IMR-90 (cell line): ENCODE measurements at regions not wholly inside any gene's neighbourhood (a gene's known extent, or its start where the extent isn't known, plus 50 kb on each side); places are given as distances from the start of the nearest gene placed in this dataset.

Experiments used
- ATAC-seq: fragments of 200-7000 bp; cut with Tn5 transposase; 2 replicates; pipeline ENCODE4 v1.9.1; 2020; ENCODE audit warnings: low read depth, mild to moderate bottlenecking, moderate library complexity
- BruUV-seq: library from RNA; stranded (reverse); fragments of 400-500 nt; replicated peaks from 2 replicates; lab custom pipeline; 2021; lab: Mats Ljungman, UMichigan
- CTCF ChIA-PET: fragments of 300-600 bp; formaldehyde crosslinking; extraction: SDS; loops from one replicate; lab custom pipeline; 2021; ENCODE audit warnings: antibody characterized with exemption; lab: Yijun Ruan, JAX
- POLR2A ChIA-PET: fragments of 300-600 bp; sonication (Branson Sonifier 250); formaldehyde crosslinking; loops from one replicate; lab custom pipeline; 2022; ENCODE audit warnings: antibody characterized with exemption; ENCODE audit not compliant: unreplicated experiment; lab: Charles Lee
- DNase-seq: peaks from one replicate; pipeline ENCODE4 v3.0.0; 2013
- H2AFZ ChIP-seq: replicated peaks from 2 replicates; pipeline ENCODE3; 2013; ENCODE audit warnings: low read length, mild to moderate bottlenecking; ENCODE audit not compliant: poor library complexity
- H2AK5ac ChIP-seq: 2 replicates; pipeline ENCODE4 v1.6.1; 2013; ENCODE audit warnings: low read depth, low read length, inconsistent platforms
- H2AK9ac ChIP-seq: replicated peaks from 2 replicates; pipeline ENCODE3; 2013; ENCODE audit warnings: mild to moderate bottlenecking, low read depth, low read length, moderate library complexity; ENCODE audit not compliant: poor library complexity
- H2BK120ac ChIP-seq: 2 replicates; pipeline ENCODE4 v1.6.1; 2013; ENCODE audit warnings: low read depth, low read length, inconsistent platforms
- H2BK15ac ChIP-seq: 3 replicates; pipeline ENCODE4 v1.6.1; 2013; ENCODE audit warnings: low read depth, low read length, inconsistent platforms
- H2BK20ac ChIP-seq: 2 replicates; pipeline ENCODE4 v1.6.1; 2013; ENCODE audit warnings: low read depth, mild to moderate bottlenecking, inconsistent platforms, low read length, moderate library complexity
- H2BK5ac ChIP-seq: 2 replicates; pipeline ENCODE4 v1.6.1; 2013; ENCODE audit warnings: mild to moderate bottlenecking, low read depth, low read length, inconsistent platforms; ENCODE audit not compliant: poor library complexity, severe bottlenecking
- H3K14ac ChIP-seq: replicated peaks from 2 replicates; pipeline ENCODE4 v1.6.1; 2013; ENCODE audit warnings: low read depth, low read length, inconsistent platforms
- H3K18ac ChIP-seq: 2 replicates; pipeline ENCODE4 v1.6.1; 2013; ENCODE audit warnings: low read depth, low read length, control low read depth
- H3K23ac ChIP-seq: 2 replicates; pipeline ENCODE4 v1.6.1; 2013; ENCODE audit warnings: low read depth, low read length, inconsistent platforms
- H3K27ac ChIP-seq: 2 replicates; pipeline ENCODE4 v1.5.1; 2013; ENCODE audit warnings: mild to moderate bottlenecking, control low read depth, low read length; ENCODE audit not compliant: insufficient read depth
- H3K27me3 ChIP-seq: 2 replicates; pipeline ENCODE4 v1.6.1; 2013; ENCODE audit warnings: low read length; ENCODE audit not compliant: control insufficient read depth, insufficient read depth
- H3K36me3 ChIP-seq: 2 replicates; pipeline ENCODE4 v1.6.1; 2013; ENCODE audit warnings: low read length, mixed read lengths; ENCODE audit not compliant: control insufficient read depth, insufficient read depth
- H3K4ac ChIP-seq: 2 replicates; pipeline ENCODE4 v1.6.1; 2013; ENCODE audit warnings: low read depth, low read length, inconsistent platforms
- H3K4me1 ChIP-seq: 2 replicates; pipeline ENCODE4 v1.6.1; 2013; ENCODE audit warnings: low read length, mixed read lengths; ENCODE audit not compliant: control insufficient read depth, insufficient read depth
- H3K4me2 ChIP-seq: 2 replicates; pipeline ENCODE4 v1.6.1; 2013; ENCODE audit warnings: low read depth, mild to moderate bottlenecking, control low read depth, low read length, moderate library complexity
- H3K4me3 ChIP-seq: 2 replicates; pipeline ENCODE4 v1.5.1; 2013; ENCODE audit warnings: low read depth, mild to moderate bottlenecking, control low read depth, low read length, moderate library complexity; ENCODE audit not compliant: insufficient read depth
- H3K56ac ChIP-seq: 2 replicates; pipeline ENCODE4 v1.6.1; 2013; ENCODE audit warnings: low read length, inconsistent platforms; ENCODE audit not compliant: insufficient read depth; ENCODE audit errors: extremely low read depth
- H3K79me1 ChIP-seq, 2 experiments: 2 replicates each; pipeline ENCODE4 v1.6.1; 2013; ENCODE audit warnings: low read length in 2 of 2, inconsistent platforms in 1 of 2, low read depth in 1 of 2
- H3K9ac ChIP-seq: 2 replicates; pipeline ENCODE4 v1.6.1; 2013; ENCODE audit warnings: low read depth, low read length, control low read depth
- H3K9me1 ChIP-seq: 2 replicates; pipeline ENCODE4 v1.6.1; 2013; ENCODE audit warnings: low read length, inconsistent platforms; ENCODE audit not compliant: insufficient read depth
- H3K9me3 ChIP-seq: 2 replicates; pipeline ENCODE4 v1.6.1; 2013; ENCODE audit warnings: low read length; ENCODE audit not compliant: control insufficient read depth, insufficient read depth
- H4K20me1 ChIP-seq: 2 replicates; pipeline ENCODE4 v1.6.1; 2013; ENCODE audit warnings: low read length, inconsistent platforms; ENCODE audit not compliant: insufficient read depth
- H4K5ac ChIP-seq: 2 replicates; pipeline ENCODE4 v1.6.1; 2013; ENCODE audit warnings: mild to moderate bottlenecking, low read depth, low read length, control low read depth
- H4K8ac ChIP-seq, 2 experiments: 2 replicates each; pipeline ENCODE4 v1.6.1; 2013; ENCODE audit warnings: low read depth in 2 of 2, low read length in 2 of 2, control low read depth in 1 of 2, inconsistent platforms in 1 of 2
- H4K91ac ChIP-seq: 2 replicates; pipeline ENCODE4 v1.6.1; 2013; ENCODE audit warnings: low read depth, low read length, inconsistent platforms; ENCODE audit not compliant: insufficient read depth
- BHLHE40 ChIP-seq: fragments of 150-350 bp; IDR thresholded peaks from 2 replicates; pipeline ENCODE4 v1.6.1; 2016; ENCODE audit warnings: mild to moderate bottlenecking, low read depth, low read length
- CEBPB ChIP-seq: IDR thresholded peaks from 2 replicates; pipeline ENCODE4 v1.6.1; 2012; ENCODE audit warnings: low read depth, low read length, improper control_type of control experiment
- CHD1 ChIP-seq: IDR thresholded peaks from 2 replicates; pipeline ENCODE4 v1.6.1; 2012; ENCODE audit warnings: low read depth, low read length, improper control_type of control experiment
- ELK1 ChIP-seq: fragments of 150-350 bp; IDR thresholded peaks from 2 replicates; pipeline ENCODE4 v1.6.1; 2016; ENCODE audit warnings: low read depth, mild to moderate bottlenecking, low read length, moderate library complexity, borderline replicate concordance
- MAFK ChIP-seq: IDR thresholded peaks from 2 replicates; pipeline ENCODE4 v1.6.1; 2012; ENCODE audit warnings: low read depth, low read length, improper control_type of control experiment
- MAZ ChIP-seq: IDR thresholded peaks from 2 replicates; pipeline ENCODE4 v1.6.1; 2012; ENCODE audit warnings: low read depth, mild to moderate bottlenecking, low read length, improper control_type of control experiment, moderate library complexity, borderline replicate concordance
- MXI1 ChIP-seq: IDR thresholded peaks from 2 replicates; pipeline ENCODE4 v1.6.1; 2012; ENCODE audit warnings: low read depth, mild to moderate bottlenecking, low read length, moderate library complexity, borderline replicate concordance
- NFE2L2 ChIP-seq: fragments of 150-350 bp; IDR thresholded peaks from 2 replicates; pipeline ENCODE4 v1.6.1; 2016; ENCODE audit warnings: low read depth, mild to moderate bottlenecking, low read length
- POLR2A ChIP-seq: IDR thresholded peaks from 2 replicates; pipeline ENCODE4 v1.6.1; 2012; ENCODE audit warnings: mild to moderate bottlenecking, low read depth, low read length
- RAD21 ChIP-seq: IDR thresholded peaks from 2 replicates; pipeline ENCODE4 v1.6.1; 2012; ENCODE audit warnings: low read length, improper control_type of control experiment
- RCOR1 ChIP-seq: IDR thresholded peaks from 2 replicates; pipeline ENCODE4 v1.6.1; 2012; ENCODE audit warnings: mild to moderate bottlenecking, low read length, improper control_type of control experiment; ENCODE audit not compliant: insufficient replicate concordance
- RFX5 ChIP-seq: IDR thresholded peaks from 2 replicates; pipeline ENCODE4 v1.8.0; 2012; ENCODE audit warnings: low read depth, mild to moderate bottlenecking, low read length, moderate library complexity
- USF2 ChIP-seq: fragments of 150-350 bp; IDR thresholded peaks from 2 replicates; pipeline ENCODE4 v1.6.1; 2017; ENCODE audit warnings: mild to moderate bottlenecking, antibody characterized with exemption, low read length, low read depth
- WGBS, 2 experiments: methylation state at CpG; one replicate each; pipeline versions ENCODE4 v1.1.5 to v1.1.7; 2013; ENCODE audit warnings: missing lambda C conversion rate in 2 of 2; ENCODE audit not compliant: insufficient read length in 1 of 2; ENCODE audit errors: extremely low coverage in 2 of 2; 5-methylcytosine and 5-hydroxymethylcytosine counted together
- dilution Hi-C: fragments of 300-500 bp; cut with HindIII; formaldehyde crosslinking; loops from one replicate; pipeline ENCODE4 v1.14.3; 2018; ENCODE audit warnings: low sequenced_read_pairs; ENCODE audit not compliant: unreplicated experiment
- in situ Hi-C: fragments of 300-500 bp; cut with MboI; formaldehyde crosslinking; loops from 3 replicates; pipeline ENCODE4 v1.14.3; 2019; ENCODE audit warnings: low sequenced_read_pairs, inconsistent platforms, mixed read lengths
- intact Hi-C: fragments of 100-400 bp; cut with micrococcal nuclease; formaldehyde crosslinking; loops from 2 replicates; pipeline ENCODE4 v1.10.0; 2022

- Histone ChIP-seq H4K20me1 (no peaks in the 10 kb centered on the region), H2BK15ac (no peak overlapping the region), H2AK5ac (no peak overlapping the region), H4K8ac (no peak overlapping the region), H4K5ac (no peak overlapping the region), H3K27ac (no peak overlapping the region), H3K14ac (no peak overlapping the region), H2AK9ac (no peak overlapping the region), H2BK5ac (no peak overlapping the region), H4K91ac (no peak overlapping the region), H3K27me3 (no peaks in the 10 kb centered on the region), H3K4me1 (no peaks in the 10 kb centered on the region), H3K9ac (no peak overlapping the region), H3K56ac (no peak overlapping the region), H3K79me1 (no peaks in the 10 kb centered on the region), H3K23ac (no peak overlapping the region), H3K36me3 (no peaks in the 10 kb centered on the region), H2BK120ac (no peak overlapping the region), H3K4ac (no peak overlapping the region), H3K18ac (no peak overlapping the region), H3K9me3 (peaks cover 24% of the 10 kb centered on the region), H3K4me3 (no peak overlapping the region), H2BK20ac (no peak overlapping the region), H3K4me2 (no peak overlapping the region), H2AFZ (no peak overlapping the region), H3K9me1 (no peaks in the 10 kb centered on the region)
- no TSS peak for BruUV-seq
- ATAC-seq (no peak), DNase-seq (no peak)
- in situ Hi-C loops = loop anchor here (25.0 kb wide), 1 partner anchor 1028 kb away; no protein-coding TSS in a partner anchor
- TF ChIP-seq MAZ (no peak), RFX5 (no peak), RCOR1 (no peak), MXI1 (no peak), CHD1 (no peak), RAD21 (no peak), POLR2A (no peak), CEBPB (no peak), USF2 (no peak), NFE2L2 (no peak), ELK1 (no peak), BHLHE40 (no peak), MAFK (no peak)
- intact Hi-C loops = no loop called here
- dilution Hi-C loops = no loop called here
- POLR2A ChIA-PET = no interaction called here
- WGBS, 2 experiments = no CpG with 5 or more reads among the region's 3 CpGs
- CTCF ChIA-PET = no interaction called here
Measured at GRCh38 chr18:51659781-51660180, 462.3 kb upstream of the MEX3C start.
